Fibroblast of peridontal ligament (primary cell): ENCODE measurements at regions not wholly inside any gene's neighbourhood (a gene's known extent, or its start where the extent isn't known, plus 50 kb on each side); places are given as distances from the start of the nearest gene placed in this dataset.
"Not testable (repeated sequence)": the region's sequence is repeated elsewhere in the genome, so short reads cannot be mapped to it uniquely, and the experiment has no call there.

ENCODE experiments used
- DNase-seq: peaks from one replicate; pipeline ENCODE4 v3.0.0-alpha.2; 2010; ENCODE audit errors: extremely low read depth

DNA sequence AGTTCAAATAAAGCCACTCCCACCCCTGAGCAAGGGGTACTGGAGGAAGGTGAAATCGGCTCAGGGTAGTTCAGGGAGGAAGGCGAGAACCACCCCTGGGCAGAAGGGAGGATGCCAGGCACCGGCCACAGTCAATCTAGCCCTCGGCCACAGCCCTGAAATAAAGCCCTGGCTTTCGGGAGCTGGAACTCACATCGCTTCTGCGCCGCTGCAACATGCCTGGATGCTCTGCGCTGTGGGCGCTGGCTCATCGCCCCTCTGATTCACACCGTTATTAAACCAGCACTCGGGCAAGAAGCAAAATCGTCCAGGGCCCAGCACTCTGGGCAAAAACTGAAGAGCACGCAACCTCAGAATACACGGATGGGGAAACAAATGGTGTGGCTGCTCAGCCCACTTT lies 136.9 kb upstream of the RREB1 start:
- DNase-seq: no peak

DNA sequence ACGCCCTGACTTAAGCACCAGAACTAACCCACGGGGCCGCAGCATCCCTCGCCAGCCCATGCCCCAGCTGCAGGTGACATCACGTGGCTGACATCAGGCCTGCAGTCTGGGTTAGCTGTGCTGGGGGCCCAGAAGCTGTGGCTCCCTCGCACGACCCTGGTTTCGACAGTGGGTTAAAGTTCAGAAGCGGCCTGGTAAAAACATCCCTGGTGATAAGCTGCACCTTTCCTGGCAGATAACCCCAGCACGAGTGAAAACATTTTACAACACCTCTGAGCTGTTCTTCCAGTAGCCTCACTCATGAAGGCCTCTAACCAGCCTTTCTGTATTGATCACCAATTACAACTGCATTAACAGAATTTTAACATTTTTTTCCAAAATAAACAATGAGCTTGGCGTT lies 136.4 kb upstream of the RREB1 start:
- DNase-seq: no peak

DNA sequence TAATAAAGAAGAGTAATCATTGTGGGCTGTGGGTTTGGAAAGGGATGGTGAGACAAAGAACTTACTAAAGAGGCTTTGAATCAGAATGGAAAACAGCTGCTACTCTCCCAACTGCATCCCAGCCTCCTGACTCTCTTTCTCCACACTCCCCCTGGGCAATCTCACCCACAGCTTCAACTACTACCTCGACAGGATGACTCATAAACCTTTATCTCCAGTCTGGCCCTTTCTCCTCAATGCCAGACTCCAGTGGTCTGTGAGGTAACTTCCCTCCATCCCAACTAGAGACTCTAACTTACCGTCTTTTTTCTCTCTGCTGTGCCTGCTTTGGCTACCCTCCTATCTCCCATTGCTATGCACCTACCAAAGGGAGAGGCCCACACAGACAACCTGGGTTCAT lies 135.3 kb upstream of the RREB1 start:
- no peak for DNase-seq

DNA sequence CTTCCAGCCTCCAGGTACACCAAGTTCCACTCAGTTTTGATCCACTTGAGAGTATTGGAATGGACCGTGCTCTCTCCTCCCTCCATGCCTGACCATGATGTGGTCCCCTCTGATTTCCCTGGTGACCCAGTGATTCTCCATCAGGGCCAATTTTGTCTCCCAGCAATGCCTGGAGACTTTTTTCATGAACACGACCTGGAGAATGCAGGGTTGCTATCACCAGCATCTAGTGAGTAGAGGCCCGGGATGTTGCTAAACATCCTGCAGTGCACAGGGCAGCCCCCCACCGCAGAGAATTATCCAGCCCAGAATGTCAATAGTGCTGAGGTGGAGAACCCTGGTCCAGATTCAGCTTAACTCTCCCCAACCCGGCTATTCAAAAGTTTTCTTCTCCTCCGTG lies 134.0 kb upstream of the RREB1 start:
- DNase-seq: no peak

DNA sequence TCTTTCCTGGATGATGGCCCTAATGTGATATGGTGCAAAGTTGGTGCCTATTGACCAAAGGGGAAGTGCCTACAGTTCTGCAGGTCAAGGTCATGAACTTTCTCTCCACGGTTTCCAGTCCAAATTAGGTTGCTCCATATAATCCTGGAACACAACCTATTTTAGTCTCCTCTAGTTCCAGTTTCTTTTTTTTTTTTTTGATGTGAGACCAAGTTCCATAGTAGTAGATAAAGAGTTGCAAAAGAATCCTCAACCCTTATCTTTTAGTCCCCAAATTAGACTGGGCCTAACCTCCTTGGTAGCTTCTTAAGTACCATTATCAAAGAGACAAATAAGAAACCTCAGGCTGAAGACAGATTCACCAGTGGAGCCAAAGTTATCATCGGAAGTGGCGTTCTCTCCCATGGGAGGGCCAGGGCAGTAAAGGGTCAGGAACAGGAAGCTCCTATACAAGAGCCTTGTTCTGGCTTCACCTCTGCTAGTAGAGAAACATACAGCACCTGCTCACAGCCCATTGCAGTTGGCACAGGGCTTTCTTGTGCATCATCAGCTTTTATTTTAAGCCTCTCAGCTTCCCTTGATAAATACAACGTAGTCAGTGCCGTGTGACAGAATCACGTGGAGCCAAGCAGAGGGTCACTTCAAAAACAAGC lies 132.2 kb upstream of the RREB1 start:
- no peak for DNase-seq

DNA sequence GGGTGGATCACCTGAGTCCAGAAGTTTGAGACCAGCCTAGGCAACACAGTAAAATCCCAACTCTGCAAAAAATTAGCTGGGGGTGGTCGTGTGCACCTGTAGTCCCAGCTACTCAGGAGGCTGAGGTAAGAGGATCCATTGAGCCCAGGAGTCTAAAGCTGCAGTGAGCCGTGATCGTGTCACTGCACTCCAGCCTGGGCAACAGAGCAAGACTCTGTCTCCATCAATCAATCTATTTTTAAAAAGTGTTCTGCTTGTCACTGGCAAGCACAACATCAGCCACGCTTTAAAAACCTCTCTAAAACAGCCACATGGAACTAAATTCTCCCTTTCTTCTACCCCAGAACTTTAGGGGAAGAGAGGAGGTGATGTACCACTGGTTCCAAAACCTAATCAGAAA lies 131.6 kb upstream of the RREB1 start:
- DNase-seq: no peak

DNA sequence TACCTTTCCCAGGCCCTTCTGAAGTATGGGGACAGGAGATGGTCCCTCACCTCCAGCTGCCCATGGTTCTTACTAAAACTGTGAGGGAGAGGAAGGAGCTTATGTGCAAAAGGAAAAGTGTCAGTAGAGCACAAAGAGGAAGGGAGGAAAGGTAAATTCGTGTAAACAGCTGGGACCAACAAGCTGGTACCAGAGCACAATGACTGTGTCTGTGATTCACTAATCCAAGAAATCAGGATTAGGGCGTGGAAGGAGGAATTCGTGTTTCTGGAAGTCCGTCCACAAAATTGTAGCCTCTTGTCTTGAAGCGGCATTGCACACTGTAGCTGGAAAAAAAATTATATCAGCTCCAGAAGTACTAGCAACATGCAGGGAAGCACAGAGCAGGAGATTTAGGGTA lies 129.0 kb upstream of the RREB1 start:
- DNase-seq: no peak

DNA sequence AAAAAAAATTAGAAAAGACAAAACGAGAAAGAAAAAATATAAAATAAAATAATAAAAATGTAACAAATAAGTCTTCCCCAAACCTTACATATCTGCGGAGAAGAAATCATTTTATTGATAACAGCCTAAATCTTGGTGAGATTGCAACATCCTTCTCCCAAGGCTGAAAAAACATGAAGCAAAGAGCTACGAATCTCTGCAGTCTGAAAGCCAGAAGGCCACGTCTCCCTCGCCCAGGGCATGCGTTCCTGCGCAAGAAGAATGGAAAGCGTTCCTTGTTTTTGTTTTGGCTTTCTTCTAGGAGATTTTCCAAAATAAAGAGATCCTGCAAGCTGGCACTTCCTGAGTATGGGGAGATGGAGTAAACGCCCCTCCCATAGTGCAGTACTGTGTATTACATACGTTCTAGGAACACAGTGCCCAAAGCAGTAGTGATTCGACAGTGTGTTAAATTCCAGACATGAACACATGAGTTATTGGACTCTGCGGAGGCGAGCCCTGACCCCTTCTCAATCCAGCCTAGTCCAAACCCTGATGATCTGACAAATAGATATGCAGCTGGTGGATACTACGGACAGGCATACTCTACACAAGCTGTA lies 126.7 kb upstream of the RREB1 start:
- no peak for DNase-seq

DNA sequence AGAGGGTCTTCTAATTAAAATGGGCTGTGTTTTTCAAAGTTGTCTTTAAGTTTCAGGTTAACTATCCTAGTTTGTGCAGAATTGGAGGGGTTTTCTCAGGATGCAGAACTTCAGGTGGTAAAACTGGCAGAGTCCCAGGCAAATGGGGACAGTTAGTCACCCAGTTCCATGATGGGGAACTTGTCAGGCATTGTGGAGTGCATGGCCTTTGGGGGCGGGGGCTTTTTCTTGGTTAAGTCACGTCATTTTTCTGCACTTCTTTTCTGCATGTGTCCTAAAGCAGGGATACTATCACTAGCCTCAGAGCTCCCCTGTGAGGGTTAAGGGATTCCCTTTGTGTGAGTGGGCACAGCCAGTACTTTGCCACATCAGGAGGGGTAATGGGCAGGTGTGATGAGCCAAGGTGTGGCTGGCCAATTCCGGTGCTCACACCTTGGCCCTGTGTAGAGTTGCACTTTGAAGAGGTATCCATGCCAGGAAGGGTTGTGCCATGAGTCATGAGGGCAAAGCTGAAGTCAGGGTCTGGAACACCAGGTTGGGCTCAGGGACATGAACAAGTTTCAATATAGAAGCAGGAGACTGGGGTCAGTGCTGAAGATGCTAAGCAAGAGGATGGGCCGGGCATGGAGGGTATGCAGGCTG lies 126.0 kb upstream of the RREB1 start:
- DNase-seq: no peak

DNA sequence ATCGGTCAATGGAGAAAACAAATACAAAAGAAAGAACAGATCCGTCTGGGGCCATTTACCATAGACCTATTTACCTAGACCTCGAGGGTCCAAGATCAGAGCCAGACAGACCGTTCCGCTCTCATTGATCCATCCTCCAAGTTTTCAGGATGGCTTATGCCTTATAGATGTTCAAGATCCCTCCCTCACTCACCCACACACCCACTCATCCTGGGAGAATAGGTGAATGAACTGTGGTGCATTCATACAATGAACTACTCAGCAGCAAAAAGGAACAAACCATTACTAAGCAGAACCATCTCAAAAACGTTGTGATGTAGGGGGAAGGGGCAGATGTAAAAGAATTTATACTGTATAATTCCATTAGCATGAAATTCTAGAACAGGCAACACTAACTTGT lies 125.1 kb upstream of the RREB1 start:
- DNase-seq: no peak

DNA sequence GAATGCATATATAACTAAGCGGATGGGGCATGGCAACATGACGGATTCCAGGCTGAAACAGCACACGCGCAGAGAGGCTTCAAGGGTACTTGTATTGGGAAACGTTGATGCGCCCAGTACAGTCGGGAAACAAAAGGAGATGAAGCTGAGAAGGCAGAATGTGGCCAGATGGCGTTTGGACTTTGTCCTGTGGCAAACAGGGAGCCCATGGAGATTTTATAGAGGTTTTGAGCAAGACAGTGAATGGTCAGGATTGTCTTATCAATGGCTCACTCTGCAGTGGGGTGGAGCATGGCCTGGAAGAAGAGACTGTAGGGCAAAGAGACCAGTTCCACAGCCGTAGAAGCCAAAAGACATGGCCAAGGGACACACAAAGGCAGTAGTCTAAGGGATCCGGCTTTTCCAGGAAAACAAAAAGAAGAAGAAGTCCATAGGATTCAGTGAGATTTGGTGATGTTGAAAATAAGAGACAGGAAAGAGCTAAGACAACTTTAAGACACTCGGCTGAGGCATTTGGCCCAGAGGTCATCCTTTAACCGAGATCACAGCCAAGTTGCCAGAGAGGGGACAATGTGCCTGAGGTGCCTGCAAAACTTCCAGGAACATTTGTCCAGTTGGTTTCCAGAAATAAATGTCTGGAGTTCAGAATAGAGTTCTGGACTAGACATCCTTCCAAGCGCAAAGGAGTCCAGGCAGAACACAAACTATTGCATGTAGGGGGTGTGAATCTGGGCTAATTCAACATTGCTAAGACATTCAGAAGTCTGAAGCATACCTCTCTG lies 123.0 kb upstream of the RREB1 start:
- no peak for DNase-seq

DNA sequence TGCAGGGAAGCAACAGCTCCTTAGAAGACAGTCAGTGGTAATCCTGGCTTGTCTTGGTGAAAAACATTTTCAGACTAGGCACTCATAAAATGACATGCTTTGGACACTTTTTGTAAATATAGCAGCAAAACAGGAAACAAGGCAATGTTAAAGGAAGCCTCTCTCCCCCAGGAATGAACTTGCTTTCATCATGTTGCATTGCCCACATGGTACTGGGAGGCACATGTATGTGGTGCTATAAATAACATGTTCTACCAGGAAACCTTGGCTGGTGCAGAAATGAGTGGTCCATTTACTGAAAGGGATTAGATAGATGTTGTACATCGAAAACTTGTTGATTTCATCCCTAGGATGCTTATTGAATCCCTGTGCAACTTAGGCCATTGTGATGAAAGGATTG lies 121.4 kb upstream of the RREB1 start:
- no peak for DNase-seq

DNA sequence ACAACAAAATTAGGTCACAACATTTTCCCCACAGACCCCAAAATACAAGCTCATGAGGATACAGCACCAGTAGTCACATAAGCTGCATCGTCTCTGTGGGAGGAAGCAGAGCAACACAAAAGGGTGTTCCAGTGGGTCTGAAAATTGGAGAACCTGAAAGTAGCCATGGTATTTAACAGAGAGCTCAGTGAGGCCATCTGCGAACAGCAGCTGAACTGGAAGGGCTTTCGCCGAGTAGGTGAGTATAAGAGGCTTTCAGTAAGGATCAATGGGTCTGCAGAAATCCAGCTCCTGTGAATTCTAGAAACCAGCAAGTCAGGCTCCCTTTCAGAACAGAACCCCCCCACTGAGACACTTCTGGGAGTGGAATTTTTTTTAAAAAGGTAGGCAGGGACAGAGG lies 120.0 kb upstream of the RREB1 start:
- no peak for DNase-seq

DNA sequence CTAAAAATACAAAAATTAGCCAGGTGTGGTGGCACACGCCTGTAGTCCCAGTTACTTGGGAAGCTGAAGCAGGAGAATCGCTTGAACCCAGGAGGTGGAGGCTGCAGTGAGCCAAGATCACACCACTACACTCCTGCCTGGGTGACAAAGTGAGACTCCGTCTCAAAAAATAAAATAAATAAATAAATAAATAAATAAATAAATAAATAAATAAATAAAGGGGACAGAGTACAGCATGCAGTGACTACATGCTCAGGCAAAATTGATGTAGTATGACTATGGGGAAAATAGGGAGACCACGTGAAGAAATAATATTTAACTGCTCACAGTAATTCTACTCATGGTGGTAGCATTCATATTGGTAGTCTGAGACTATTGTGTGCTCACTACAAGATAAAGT lies 117.7 kb upstream of the RREB1 start:
- DNase-seq: not testable (repeated sequence)

DNA sequence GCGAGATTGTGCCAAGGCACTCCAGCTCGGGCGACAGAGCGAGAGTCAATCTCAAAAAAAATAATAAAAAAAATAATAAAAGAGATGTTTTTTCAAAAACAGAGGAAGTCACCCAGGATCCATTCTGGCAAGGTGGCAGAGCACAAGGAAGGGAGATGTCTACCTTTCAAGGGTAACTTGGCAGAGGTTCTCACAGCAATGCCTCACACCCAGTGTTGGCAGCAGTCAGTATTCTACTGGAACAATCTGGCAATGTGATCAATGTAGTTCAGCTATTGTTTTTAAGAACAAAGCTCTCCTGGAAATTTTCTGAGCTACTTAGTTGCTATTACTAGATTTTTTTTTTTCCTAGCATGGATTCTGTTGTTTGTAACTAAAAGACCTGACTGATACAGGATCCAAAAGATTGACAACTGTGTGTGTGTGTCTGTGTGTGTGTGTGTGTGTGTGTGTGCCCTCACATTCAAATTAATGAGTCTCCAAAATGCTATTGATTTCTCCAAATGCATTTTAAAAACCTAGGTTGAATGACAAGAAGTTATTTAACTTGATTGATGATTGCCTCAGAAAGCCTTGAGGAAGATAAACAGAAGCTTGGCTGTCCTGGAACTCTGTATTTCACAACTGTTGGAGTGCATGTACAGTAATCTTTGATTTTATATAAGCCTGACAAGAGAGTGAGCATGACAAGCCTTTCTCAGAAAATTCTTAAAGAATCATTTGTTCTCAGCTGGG lies 114.1 kb upstream of the RREB1 start:
- DNase-seq: no peak

DNA sequence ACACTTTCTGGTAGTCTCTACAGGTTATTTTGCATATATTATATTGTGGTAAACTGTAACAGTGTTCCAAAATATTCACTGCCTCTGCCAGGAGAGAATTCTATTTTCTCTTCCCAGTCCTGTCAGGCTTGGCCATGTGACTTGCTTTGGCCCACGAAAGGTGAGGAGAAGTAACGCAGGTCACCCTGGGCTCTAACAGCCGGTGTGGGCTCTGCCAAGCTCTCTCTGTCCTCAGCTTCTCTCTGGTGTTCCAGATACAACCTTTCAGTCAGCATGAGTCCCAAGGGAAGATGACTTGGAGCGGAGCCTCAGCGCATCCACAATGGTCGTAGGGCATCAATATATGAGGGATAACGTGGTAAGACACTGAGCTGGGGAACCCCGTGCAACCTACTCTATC lies 113.0 kb upstream of the RREB1 start:
- DNase-seq: no peak

DNA sequence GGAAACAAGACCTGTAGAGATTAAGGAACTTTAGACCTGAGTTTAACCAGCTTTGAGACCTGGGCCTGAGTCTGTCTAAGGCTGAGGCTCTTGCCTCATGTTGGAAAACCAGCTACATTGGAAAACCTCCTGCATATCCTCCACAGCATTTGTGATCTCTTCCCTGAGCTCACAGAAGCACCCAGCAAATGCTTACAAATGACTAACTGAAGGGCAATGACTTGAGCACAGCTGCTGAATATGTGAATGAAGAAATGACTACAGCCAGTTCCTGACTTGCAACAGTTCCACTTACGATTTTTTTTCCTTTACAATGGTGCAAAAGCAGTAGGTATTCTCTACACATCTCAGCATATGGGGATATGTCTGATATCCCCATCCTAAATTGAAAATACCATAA lies 112.4 kb upstream of the RREB1 start:
- DNase-seq: no peak

DNA sequence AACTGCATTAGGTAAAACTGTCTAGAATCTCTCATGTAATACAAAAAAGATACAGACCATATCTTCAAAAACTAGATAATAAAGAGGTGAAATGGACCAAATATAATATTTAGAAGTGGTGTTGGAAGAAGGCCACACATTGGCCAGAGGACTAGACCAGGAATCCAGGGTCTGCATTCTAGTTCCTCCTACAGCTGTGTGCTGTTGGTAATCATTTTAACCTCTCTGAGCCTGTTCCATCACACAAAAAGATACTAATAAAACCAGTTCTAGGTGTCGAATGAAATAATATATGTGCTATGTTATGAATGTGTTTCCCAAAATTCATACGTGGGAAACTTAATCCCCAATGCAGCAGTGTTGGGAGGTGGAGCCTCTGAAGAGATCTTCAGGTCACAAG lies 111.6 kb upstream of the RREB1 start:
- no peak for DNase-seq

DNA sequence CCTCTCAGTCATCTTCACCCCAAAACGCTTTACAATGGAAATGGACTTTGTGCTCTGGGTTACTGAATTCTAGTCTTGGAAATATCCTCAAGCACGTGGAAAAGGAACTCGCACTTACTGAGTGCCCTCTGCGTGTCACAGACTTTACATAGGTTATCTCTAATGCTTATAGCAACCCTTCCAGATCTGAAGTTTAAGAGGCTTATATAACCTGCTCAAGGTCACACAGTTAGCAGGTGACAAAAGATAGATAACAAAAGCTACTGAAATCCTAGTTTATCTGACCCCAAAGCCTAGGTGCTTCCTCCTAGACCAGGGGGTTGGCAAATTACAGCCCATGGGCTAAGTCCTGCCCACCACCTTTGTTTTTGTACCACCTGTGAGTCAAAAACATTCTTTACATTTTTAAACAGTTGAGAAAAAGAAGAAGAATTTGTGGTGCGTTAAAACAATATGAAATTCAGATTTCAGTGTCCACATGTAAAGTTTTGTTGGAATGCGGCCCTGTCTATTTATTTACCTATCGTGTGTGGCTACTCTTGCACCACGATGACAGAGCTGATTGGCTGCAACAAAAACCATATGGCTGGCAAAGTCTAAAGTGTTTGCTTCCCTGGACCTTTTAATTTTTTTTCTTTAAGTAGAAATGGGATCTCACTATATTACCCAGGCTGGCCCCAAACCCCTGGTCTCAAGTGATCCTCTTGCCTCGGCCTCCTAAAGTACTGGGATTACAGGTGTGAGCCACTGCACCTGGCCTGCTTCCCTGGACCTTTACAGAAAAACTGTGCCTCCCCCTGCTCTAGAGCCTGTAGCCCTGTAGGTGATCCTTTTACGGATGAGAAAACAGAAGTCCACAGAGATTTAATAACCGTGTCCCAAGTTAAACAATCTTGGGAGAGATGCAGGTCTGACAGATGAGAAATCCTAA lies 110.2 kb upstream of the RREB1 start:
- DNase-seq: no peak

DNA sequence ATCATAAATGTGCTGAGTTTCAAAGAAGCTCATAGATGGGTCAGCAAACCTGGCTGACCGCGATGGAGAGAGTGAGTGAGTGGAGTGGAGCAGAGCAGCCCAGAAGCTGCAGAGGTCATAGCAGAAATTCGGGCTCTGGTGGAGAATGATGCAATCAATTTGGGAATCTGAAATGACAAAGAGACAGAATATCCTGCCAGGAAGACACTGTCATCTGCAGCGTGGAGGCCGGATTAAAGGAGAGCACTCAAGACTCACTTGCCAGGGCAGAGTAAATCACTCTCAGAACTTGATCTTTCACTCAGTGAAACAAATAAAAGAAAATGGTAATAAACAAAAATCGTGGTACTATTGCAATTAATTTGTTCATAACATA lies 109.6 kb upstream of the RREB1 start:
- DNase-seq: no peak
